ENCODE measurements at regions not wholly inside any gene's neighbourhood (a gene's known extent, or its start where the extent isn't known, plus 50 kb on each side); places are given as distances from the start of the nearest gene placed in this dataset.

DNA sequence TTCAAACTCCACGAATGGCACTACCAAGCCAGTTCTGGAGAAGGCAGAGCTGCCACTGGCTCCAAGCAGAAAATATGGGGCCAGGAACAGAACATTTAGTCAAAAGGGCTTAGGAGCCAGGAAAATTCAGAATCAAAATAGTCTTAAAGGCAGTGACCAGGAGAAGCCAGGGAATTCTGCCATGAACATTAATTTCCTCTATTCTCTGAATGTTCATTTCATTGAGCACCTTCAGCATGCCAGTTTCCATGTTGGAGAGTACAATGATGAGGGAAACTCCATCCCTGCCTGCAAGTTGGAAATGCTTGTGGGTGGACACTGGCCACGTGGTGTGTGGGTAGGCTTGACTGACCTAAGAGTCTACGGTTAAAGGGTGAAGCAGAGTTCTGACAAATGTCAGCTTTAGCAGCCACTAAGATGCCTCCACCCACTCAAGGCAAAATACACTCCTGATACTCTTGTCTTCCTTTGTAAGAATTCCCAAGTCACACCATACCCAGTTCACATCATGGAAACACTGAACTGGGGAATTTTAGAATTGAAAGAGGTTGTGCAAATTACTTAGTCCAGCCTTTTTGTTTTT lies 190.1 kb upstream of the C1QTNF7 start:
- no peak overlapping the region for H3K27ac ChIP-seq (ENCODE audit: low read length)
- intact Hi-C loops (cut with micrococcal nuclease): loop anchor here (2.0 kb wide), 1 partner anchor 159 kb away; no protein-coding TSS in a partner anchor

DNA sequence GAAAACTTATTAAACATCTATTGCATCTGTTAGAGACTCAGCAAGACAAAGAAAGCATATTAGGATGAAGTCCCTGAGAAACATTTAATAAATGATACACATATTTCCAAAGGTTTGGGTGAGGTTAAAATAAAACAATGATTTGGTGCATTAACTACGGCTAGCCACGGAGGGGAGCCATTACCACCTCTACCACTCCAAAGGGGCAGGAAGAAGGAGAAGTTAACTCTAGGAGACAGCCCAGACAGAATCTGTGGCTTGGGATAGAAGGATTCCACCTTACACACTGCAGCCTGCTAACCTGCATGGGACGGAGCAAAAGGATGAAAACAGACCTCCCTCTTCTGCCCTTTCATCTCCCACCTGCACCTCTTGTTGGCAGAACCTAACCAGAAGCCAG lies 189.1 kb upstream of the C1QTNF7 start:
- no peak overlapping the region for H3K27ac ChIP-seq (ENCODE audit: low read length)
- peaks cover 10 to 11% of the 10 kb centered on the region in 2 donors for H3K4me1 Mint-ChIP-seq
- no peaks in the 10 kb centered on the region for H3K9me3 Mint-ChIP-seq
- peak in 1 of 2 donors; percentile 46 for DNase-seq
- H3K27ac Mint-ChIP-seq: no peak overlapping the region
- TF ChIP-seq, protein P1, sequence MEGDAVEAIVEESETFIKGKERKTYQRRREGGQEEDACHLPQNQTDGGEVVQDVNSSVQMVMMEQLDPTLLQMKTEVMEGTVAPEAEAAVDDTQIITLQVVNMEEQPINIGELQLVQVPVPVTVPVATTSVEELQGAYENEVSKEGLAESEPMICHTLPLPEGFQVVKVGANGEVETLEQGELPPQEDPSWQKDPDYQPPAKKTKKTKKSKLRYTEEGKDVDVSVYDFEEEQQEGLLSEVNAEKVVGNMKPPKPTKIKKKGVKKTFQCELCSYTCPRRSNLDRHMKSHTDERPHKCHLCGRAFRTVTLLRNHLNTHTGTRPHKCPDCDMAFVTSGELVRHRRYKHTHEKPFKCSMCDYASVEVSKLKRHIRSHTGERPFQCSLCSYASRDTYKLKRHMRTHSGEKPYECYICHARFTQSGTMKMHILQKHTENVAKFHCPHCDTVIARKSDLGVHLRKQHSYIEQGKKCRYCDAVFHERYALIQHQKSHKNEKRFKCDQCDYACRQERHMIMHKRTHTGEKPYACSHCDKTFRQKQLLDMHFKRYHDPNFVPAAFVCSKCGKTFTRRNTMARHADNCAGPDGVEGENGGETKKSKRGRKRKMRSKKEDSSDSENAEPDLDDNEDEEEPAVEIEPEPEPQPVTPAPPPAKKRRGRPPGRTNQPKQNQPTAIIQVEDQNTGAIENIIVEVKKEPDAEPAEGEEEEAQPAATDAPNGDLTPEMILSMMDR (IDR thresholded peaks at IDR 0.05): peak; percentile 20
- peaks cover 6% of the 10 kb centered on the region for H3K4me1 ChIP-seq (ENCODE audit: control insufficient read depth, insufficient read depth, low read length)
- H3K36me3 ChIP-seq (ENCODE audit: control insufficient read depth, insufficient read depth, low read length): no peaks in the 10 kb centered on the region
- no peaks in the 10 kb centered on the region for H3K9me3 ChIP-seq (ENCODE audit: control insufficient read depth, insufficient read depth, low read length)
- H3K27me3 Mint-ChIP-seq (ENCODE audit: low read depth in 2 of 2): no peaks in the 10 kb centered on the region
- WGBS (ENCODE audit: insufficient coverage): 20% methylated on average over 1 of the region's 3 CpGs
- no peak overlapping the region for H3K4me3 Mint-ChIP-seq
- intact Hi-C loops (cut with micrococcal nuclease): loop anchor here (2.0 kb wide), 1 partner anchor 158 kb away; no protein-coding TSS in a partner anchor
- H3K4me3 ChIP-seq (ENCODE audit: low read length): no peak overlapping the region
- H3K36me3 Mint-ChIP-seq: no peaks in the 10 kb centered on the region
- no peaks in the 10 kb centered on the region for H3K27me3 ChIP-seq (ENCODE audit: control insufficient read depth, insufficient read depth, low read length)
- ATAC-seq: peak; percentile 58 to 64 (median 59)

More for the DNA sequence above, 190.1 kb upstream of the C1QTNF7 start:
- no peaks in the 10 kb centered on the region for H3K9me3 Mint-ChIP-seq
- WGBS (ENCODE audit: insufficient coverage): 69% methylated on average over 3 of the region's 3 CpGs
- H3K9me3 ChIP-seq (ENCODE audit: control insufficient read depth, insufficient read depth, low read length): no peaks in the 10 kb centered on the region
- H3K36me3 ChIP-seq (ENCODE audit: control insufficient read depth, insufficient read depth, low read length): no peaks in the 10 kb centered on the region
- DNase-seq: no peak
- ATAC-seq: no peak
- TF ChIP-seq, protein P1 (IDR thresholded peaks at IDR 0.05): no peak
- peaks cover 15% of the 10 kb centered on the region for H3K4me1 ChIP-seq (ENCODE audit: control insufficient read depth, insufficient read depth, low read length)
- no peaks in the 10 kb centered on the region for H3K27me3 ChIP-seq (ENCODE audit: control insufficient read depth, insufficient read depth, low read length)
- no peak overlapping the region for H3K27ac Mint-ChIP-seq
- H3K4me3 ChIP-seq (ENCODE audit: low read length): no peak overlapping the region
- H3K4me3 Mint-ChIP-seq: no peak overlapping the region
- no peaks in the 10 kb centered on the region for H3K27me3 Mint-ChIP-seq (ENCODE audit: low read depth in 2 of 2)
- peaks cover 20 to 21% of the 10 kb centered on the region in 2 donors for H3K4me1 Mint-ChIP-seq
- H3K36me3 Mint-ChIP-seq: no peaks in the 10 kb centered on the region

DNA sequence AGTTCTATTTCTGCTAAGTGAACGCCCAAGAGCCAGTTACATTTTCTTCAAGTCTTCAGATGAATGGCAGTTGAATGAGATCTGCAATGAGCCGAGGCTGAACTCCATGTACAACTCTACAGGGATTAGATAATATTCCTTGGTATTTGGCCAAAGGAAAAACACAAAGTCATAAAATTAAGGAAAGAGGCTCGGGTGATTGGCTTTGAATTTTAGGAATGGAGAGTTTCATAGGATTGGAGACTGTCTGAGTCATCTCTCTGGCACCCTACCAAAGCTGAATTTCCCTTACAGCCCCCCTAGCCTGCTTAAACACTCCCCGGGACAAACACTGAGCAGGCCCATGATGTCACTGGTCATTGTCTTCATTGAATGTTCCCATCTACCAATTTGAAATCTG lies 188.0 kb upstream of the C1QTNF7 start:
- 89% methylated on average over 3 of the region's 4 CpGs for whole genome bisulfite sequencing (ENCODE audit: insufficient coverage)
- TF ChIP-seq, protein P1 (IDR thresholded peaks at IDR 0.05): no peak
- Histone ChIP-seq H3K9me3 (ENCODE audit: control insufficient read depth, insufficient read depth, low read length) (no peaks in the 10 kb centered on the region), H3K36me3 (ENCODE audit: control insufficient read depth, insufficient read depth, low read length) (no peaks in the 10 kb centered on the region), H3K27ac (ENCODE audit: low read length) (no peak overlapping the region), H3K27me3 (ENCODE audit: control insufficient read depth, insufficient read depth, low read length) (no peaks in the 10 kb centered on the region), H3K4me3 (ENCODE audit: low read length) (no peak overlapping the region), H3K4me1 (ENCODE audit: control insufficient read depth, insufficient read depth, low read length) (no peaks in the 10 kb centered on the region)
- Mint-ChIP-seq H3K4me3 (no peak overlapping the region), H3K9me3 (no peaks in the 10 kb centered on the region), H3K27ac (no peak overlapping the region), H3K27me3 (ENCODE audit: low read depth in 2 of 2) (no peaks in the 10 kb centered on the region), H3K36me3 (no peaks in the 10 kb centered on the region), H3K4me1 (no peaks in the 10 kb centered on the region)
- intact Hi-C loops (cut with micrococcal nuclease): loop anchor here (2.0 kb wide), 1 partner anchor 157 kb away; no protein-coding TSS in a partner anchor
- DNase-seq: no peak
- no peak for ATAC-seq

DNA sequence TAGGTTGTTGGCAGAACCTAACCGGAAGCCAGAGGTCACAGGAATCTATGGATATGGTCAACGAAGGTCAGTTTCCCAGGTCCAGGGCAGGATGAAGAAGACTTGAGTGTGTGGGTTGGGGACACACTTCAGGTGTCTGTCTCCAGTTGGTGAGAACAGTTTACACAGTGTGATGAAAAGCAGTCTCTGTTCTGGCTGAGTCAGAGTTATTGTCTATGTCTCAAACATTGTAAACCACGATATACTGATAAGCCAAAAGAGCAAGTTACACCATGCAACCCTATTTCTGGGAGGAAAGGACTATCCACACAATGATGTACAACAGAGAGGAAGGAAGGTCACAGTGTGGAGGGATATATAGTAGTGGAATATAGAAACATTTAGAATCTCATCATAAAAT lies 187.1 kb upstream of the C1QTNF7 start:
- no peaks in the 10 kb centered on the region for H3K9me3 Mint-ChIP-seq
- Histone ChIP-seq H3K4me3 (ENCODE audit: low read length) (no peak overlapping the region), H3K27ac (ENCODE audit: low read length) (no peak overlapping the region), H3K27me3 (ENCODE audit: control insufficient read depth, insufficient read depth, low read length) (no peaks in the 10 kb centered on the region), H3K36me3 (ENCODE audit: control insufficient read depth, insufficient read depth, low read length) (no peaks in the 10 kb centered on the region), H3K4me1 (ENCODE audit: control insufficient read depth, insufficient read depth, low read length) (no peaks in the 10 kb centered on the region), H3K9me3 (ENCODE audit: control insufficient read depth, insufficient read depth, low read length) (no peaks in the 10 kb centered on the region)
- peaks cover 0 to 3% of the 10 kb centered on the region in 2 donors for H3K27me3 Mint-ChIP-seq (ENCODE audit: low read depth in 2 of 2)
- H3K4me3 Mint-ChIP-seq: no peak overlapping the region
- no peak for ATAC-seq
- no peaks in the 10 kb centered on the region for H3K36me3 Mint-ChIP-seq
- TF ChIP-seq, protein P1 (IDR thresholded peaks at IDR 0.05): no peak
- DNase-seq: no peak
- H3K4me1 Mint-ChIP-seq: no peaks in the 10 kb centered on the region
- H3K27ac Mint-ChIP-seq: no peak overlapping the region
- WGBS (ENCODE audit: insufficient coverage): 88% methylated on average over 3 of the region's 3 CpGs
- intact Hi-C loops (cut with micrococcal nuclease): no loop called here

All from natural killer cell (primary cell).